ENCODE measurements at regions not wholly inside any gene's neighbourhood (a gene's known extent, or its start where the extent isn't known, plus 50 kb on each side); places are given as distances from the start of the nearest gene placed in this dataset.

DNA sequence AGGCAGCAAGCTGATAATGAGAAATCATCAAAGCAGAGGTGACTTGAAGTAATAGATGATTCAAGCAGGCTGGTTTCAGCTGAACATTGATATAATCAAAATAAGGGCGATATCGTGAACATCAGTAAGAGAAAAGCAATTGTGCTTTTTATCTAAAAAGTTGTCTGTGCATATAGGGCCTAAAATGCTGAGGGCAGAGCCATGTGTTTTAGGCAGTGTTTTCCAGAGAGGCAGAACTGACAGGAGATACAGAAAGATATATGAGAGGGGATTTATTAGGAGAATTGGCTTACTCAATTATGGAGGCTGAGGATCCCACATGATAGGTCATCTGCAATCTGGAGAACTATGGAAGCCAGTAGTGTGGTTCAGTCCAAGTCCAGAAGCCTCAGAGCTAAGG, 136.5 kb upstream of the NPY2R start:
- TF ChIP-seq EZH2 (IDR thresholded peaks at IDR 0.05) (no peak), EZH2phosphoT487 (IDR thresholded peaks at IDR 0.05) (no peak)
- TF ChIP-seq, protein P1, sequence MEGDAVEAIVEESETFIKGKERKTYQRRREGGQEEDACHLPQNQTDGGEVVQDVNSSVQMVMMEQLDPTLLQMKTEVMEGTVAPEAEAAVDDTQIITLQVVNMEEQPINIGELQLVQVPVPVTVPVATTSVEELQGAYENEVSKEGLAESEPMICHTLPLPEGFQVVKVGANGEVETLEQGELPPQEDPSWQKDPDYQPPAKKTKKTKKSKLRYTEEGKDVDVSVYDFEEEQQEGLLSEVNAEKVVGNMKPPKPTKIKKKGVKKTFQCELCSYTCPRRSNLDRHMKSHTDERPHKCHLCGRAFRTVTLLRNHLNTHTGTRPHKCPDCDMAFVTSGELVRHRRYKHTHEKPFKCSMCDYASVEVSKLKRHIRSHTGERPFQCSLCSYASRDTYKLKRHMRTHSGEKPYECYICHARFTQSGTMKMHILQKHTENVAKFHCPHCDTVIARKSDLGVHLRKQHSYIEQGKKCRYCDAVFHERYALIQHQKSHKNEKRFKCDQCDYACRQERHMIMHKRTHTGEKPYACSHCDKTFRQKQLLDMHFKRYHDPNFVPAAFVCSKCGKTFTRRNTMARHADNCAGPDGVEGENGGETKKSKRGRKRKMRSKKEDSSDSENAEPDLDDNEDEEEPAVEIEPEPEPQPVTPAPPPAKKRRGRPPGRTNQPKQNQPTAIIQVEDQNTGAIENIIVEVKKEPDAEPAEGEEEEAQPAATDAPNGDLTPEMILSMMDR (IDR thresholded peaks at IDR 0.05) = no peak
